ENCODE measurements at regions not wholly inside any gene's neighbourhood (a gene's known extent, or its start where the extent isn't known, plus 50 kb on each side); places are given as distances from the start of the nearest gene placed in this dataset.

DNA sequence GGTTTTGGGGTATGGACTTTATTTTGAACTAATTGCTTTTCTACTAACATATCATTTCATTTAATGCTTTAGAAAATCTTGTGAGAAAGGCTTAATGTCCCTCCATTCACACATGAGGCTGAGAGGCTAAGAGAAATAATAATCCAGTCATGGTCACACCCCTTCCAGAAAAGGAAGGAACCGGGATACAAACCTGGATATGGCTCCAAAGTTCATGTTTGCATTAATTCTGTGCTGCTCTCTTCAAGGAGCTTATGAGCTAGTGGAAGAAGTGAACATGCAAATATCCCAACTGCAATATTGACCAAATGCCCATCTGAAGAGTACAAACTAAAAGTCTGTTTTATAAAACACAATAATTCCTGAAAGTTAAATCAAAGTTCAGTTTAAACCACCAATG is 732.1 kb upstream of the RIOK2 start:
- TF ChIP-seq ZFP30 (CRISPR knock-in tag; IDR thresholded peaks at IDR 0.05) (no peak), ZNF70 (CRISPR knock-in tag; IDR thresholded peaks at IDR 0.05) (no peak), ZFP3 (CRISPR knock-in tag; IDR thresholded peaks at IDR 0.05) (no peak), ARNTL (CRISPR knock-in tag; IDR thresholded peaks at IDR 0.05; ENCODE audit: borderline replicate concordance, low read depth) (no peak), ZNF8 (CRISPR knock-in tag; IDR thresholded peaks at IDR 0.05) (no peak), ISL1 (CRISPR knock-in tag; IDR thresholded peaks at IDR 0.05) (no peak), RARB (CRISPR knock-in tag; IDR thresholded peaks at IDR 0.05) (no peak), BACH2 (CRISPR knock-in tag; IDR thresholded peaks at IDR 0.05; ENCODE audit: borderline replicate concordance) (no peak), TCF4 (CRISPR knock-in tag; IDR thresholded peaks at IDR 0.05; ENCODE audit: borderline replicate concordance) (no peak), ZC3H10 (CRISPR knock-in tag; IDR thresholded peaks at IDR 0.05) (no peak), TOX (CRISPR knock-in tag; IDR thresholded peaks at IDR 0.05; ENCODE audit: borderline replicate concordance) (no peak)
- TF ChIP-seq, protein P1, sequence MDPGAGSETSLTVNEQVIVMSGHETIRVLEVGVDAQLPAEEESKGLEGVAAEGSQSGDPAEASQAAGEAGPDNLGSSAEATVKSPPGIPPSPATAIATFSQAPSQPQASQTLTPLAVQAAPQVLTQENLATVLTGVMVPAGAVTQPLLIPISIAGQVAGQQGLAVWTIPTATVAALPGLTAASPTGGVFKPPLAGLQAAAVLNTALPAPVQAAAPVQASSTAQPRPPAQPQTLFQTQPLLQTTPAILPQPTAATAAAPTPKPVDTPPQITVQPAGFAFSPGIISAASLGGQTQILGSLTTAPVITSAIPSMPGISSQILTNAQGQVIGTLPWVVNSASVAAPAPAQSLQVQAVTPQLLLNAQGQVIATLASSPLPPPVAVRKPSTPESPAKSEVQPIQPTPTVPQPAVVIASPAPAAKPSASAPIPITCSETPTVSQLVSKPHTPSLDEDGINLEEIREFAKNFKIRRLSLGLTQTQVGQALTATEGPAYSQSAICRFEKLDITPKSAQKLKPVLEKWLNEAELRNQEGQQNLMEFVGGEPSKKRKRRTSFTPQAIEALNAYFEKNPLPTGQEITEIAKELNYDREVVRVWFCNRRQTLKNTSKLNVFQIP (CRISPR knock-in tag; IDR thresholded peaks at IDR 0.05; ENCODE audit: borderline replicate concordance, low read depth), result no peak
- TF ChIP-seq, protein P2, sequence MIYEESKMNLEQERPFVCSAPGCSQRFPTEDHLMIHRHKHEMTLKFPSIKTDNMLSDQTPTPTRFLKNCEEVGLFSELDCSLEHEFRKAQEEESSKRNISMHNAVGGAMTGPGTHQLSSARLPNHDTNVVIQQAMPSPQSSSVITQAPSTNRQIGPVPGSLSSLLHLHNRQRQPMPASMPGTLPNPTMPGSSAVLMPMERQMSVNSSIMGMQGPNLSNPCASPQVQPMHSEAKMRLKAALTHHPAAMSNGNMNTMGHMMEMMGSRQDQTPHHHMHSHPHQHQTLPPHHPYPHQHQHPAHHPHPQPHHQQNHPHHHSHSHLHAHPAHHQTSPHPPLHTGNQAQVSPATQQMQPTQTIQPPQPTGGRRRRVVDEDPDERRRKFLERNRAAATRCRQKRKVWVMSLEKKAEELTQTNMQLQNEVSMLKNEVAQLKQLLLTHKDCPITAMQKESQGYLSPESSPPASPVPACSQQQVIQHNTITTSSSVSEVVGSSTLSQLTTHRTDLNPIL (CRISPR knock-in tag; IDR thresholded peaks at IDR 0.05; ENCODE audit: low read depth), result no peak
